ENCODE measurements at regions not wholly inside any gene's neighbourhood (a gene's known extent, or its start where the extent isn't known, plus 50 kb on each side); places are given as distances from the start of the nearest gene placed in this dataset.

DNA sequence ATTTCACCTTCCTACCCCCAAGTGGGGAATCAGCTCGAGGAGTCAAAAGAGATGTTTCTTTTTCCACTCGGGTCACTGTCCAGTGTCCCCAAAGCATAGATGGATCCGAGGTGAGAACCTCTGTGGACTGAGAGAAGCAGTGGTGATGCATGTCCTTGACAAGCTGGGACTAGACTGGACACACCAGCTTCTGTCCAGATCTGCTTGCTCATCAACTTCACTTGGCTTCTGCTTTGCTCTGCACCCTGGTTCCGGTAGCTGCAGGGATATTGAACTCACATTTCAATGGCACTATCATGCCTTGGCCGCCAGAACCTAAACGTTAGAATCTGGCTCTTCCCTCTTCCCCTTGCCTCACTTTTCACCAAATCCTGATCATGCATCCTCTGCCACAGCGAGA is 50.3 kb upstream of the CXCL12 start:
- DNase-seq = no peak

DNA sequence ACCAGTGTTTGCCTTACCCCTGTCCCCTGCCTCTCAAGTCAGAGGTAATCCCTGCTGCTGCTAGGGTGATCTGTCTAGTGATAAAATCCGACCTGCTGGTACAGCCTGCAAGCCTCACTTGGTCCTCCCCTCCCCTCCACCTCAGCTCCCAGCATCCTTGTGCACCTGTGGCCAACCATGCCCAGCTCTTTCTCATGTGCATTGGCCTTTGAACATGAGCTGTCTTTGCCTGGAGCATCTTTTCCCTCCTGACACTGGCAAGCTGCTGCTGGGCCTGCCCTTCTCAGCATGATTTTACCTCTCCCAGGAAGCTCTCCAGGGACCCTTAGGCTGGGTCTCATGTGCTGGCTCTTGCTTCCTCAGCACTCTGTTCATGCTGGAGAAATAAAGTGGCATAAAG is 51.3 kb upstream of the CXCL12 start:
- no peak for DNase-seq

DNA sequence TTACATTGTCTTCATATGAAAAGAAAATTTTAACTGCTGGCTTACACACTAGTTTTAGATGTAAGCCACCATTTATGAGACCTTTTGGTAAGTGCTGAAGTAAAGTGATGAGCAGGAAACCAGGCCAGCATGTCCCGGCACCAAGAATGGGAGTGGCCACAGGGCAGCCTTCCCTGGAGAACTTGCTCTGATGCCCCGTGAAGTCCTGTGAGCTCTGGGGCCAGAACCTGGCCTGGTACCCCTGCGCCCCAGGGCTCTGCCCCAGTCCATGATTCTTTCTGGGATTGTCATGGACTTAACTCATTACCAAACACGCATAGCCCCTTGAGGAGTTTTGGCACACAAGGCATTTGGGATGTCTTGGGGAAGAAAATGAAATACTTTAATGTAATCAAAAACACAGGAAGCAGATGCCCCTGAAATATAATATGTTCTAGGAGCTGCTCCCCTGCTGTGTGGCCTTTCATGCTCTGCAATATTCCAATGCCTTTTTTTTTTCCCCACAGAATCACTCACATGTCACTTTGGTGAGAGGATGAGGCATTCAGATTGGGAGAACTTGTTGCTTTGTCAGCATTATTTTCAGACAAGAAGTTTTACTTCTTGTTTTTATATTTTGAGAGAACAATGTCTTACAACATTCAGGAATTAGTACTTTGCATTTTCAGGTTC is 53.1 kb upstream of the CXCL12 start:
- no peak for DNase-seq

DNA sequence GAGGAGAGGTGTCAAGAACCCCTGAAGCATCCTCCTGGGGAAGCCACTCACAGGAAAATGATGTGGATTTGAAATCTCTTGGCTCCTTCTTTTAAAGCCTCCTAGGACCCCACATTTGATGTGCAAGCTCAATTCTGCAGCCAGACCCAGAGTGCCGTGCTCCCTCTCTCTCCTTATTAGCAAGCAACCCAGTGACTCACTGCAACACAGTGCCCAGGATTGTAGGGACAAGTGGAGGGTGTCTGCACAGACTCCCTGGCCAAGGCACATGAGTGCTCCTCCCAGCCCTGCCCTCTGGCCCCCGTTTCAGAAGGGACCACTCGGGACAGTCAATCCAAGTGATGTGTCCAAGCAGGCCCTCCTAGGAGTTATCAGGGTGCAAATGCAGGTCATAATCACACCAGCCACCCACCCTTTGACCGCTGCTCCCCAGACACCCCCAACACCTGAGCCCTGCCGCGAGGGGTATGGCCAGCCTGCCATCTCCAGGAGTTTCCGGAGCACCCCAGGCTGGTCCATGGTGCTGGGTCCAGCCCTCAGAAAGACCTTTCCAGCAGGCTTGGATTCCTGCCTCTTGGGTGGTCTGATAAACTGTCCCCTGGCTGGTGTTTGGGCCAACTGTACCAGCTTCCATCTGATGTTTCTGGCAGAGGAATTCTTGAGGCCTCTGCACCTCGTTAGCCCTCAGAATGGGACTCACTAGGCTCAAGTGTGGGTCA is 54.5 kb upstream of the CXCL12 start:
- DNase-seq = no peak

DNA sequence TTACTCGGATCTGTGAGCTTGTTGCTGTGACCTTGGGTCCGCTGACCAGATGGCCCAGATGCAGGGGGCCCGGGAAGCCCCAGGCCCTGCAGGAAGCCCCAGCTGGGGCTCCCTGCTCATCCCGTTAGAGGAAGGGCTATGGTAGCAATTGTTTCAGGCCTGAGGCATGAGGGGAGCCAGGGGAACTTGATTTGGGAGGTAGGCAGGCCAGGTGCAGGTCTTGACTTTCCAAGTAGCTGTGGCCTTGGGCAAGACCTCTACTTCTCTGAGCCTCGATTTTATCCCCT is 55.0 kb upstream of the CXCL12 start:
- DNase-seq = no peak

DNA sequence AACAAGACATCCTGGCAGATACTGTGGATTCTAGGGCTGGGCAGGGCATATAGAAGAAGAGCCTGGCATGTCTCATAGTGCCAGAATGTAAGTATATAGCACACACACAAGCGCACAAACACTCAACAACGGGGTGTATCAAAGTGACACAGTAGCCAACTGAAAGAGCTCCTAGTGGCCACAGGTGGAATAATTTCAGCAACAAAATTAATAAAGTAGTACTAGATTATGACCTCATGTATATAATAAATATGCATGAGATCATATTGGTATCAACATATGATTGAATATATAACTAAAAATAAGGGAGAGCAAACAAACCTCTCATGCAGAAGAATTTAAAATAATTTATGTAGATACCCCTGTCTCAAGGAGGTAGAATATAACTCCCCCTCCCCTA is 72.4 kb upstream of the CXCL12 start:
- no peak for DNase-seq

DNA sequence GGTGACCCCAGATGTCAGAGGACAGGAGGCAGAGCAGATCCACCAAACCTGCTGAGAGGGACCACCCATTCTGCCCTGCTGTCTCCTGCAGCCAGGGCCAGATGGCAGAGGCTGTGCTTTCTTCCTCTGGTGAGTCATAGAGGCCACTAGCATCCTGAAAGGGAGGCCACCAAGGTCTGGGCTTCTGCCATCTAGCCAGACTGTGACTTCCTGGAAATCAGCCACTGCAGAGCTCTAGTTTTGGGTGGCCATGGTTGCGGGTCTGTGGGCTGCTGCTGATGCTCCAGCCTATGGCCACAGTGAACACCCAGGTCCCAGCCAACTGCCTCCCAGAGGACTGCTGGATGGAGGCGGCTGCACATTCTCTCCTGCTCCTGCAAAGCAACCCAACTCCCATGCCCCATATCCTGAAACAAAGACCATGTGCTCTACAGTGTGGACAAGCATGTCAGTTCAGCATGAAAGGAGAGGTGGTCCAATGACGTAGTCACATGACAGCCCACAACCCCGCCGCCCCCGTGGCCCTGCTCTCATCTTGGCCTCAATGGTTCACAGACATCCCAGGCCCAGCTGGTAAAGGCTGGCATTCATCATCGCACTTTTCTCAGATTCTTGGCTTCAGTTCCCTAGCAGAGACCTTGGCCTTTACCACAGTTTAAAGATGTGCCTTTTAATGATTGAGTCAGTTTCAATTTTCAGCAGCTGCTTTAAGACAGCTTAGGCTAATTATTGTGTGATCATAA is 73.9 kb upstream of the CXCL12 start:
- DNase-seq = no peak

DNA sequence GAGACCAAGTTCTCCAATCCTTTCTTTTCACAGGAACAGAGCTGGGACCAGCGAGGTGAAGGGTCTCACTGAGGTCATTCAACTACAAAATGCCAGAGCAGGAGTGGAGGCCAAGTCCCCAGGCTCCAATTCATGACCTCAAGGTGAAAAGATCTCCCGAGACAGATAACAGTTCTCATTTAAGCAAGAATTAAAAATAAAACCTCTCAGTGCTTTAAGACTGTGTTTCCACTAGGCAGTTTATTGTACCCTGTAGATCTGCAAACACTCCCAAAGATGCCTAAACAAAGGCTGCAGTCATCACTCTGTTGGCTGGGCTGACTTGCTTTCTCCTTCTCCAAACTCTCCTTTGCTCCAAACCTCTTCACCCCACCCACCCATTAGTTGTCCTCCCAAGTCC is 74.8 kb upstream of the CXCL12 start:
- no peak for DNase-seq

DNA sequence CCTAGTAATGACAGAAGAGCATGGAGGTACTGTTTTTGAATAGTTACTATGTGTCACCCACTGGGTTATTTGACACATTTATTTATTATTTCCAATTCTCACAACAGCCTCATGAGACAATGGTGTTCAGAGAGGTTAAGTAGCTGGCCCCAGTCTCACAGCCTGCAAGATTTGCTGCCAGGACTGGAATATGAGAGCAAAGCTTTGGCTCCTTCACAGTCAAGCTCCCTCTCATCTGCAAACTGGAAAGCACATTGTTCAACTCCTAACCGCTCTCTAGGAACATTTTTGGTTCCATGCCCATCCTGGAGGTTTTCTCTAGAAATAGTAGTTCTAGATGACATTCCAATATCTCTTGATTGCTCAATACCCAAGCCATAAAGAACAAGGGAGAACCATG is 75.5 kb upstream of the CXCL12 start:
- DNase-seq = no peak

DNA sequence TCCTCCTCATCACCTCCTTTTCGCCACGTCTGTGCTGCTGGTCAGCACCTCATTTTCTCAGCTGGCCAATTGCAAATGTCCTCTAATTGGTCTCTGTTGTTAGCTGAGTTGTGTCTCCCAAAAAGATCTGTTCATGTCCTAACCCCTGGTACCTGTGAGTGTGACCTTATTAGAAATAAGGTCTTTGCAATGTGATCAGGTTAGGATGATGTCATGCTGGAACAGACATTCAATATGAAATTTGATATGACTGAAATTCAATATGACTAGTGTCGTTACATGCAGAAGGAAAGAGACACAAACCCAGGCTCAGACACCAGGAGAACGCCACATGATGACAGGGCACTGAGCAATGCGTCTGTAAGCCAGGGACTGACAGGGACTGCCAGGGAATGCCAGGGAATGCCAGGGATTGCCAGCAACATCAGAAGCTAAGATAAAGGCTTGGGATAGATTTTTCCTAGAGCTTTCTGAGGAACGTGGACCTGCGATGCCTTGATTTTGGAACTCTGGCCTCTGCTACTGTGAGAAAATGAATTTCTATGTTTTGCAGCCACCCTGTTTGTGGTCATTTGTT is 77.5 kb upstream of the CXCL12 start:
- no peak for DNase-seq

DNA sequence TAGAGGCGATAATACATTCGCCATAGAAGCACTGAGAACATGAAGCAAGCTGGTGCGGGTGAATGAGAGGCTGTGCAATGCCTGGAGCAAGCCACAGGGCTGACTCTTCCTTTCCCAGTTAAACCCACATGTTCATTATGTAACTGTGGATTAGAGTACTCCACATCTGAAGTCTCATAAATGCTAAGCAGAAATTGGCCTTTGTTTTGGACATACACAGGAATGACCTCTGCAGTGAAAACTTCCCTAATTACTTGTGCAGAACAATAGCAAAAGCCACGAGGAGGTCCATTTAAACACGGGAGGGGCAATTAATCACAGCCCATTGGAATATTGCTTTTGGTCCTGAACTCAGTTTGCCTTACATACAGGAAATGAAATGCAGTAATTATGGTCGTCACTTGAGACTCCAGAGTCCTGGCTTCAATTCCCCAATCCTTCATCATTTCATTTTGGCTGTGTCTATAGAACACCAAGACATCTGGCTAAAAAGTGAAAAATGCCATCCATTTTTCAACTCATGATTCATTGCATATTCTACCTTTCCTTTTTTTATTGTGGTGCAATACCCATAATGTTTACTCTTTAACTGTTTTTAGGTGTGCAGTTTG is 78.7 kb upstream of the CXCL12 start:
- DNase-seq = no peak

DNA sequence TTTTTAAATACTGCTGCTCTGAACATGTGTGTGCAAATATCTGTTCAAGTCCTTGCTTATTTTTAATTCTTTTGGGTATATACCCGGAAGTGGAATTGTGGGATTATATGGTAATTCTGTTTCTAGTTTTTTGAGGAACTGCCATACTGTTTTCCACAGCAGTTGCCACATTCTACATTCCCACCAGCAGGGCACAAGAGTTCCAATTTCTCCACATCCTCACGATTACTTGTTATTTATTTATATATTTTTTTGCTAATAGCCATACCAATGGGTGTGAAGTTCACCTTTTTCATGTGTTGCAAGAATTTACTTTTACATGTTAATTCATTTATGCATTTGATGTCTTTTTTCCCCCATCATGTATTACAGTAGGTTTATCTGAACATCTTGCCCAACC is 79.6 kb upstream of the CXCL12 start:
- DNase-seq = no peak

DNA sequence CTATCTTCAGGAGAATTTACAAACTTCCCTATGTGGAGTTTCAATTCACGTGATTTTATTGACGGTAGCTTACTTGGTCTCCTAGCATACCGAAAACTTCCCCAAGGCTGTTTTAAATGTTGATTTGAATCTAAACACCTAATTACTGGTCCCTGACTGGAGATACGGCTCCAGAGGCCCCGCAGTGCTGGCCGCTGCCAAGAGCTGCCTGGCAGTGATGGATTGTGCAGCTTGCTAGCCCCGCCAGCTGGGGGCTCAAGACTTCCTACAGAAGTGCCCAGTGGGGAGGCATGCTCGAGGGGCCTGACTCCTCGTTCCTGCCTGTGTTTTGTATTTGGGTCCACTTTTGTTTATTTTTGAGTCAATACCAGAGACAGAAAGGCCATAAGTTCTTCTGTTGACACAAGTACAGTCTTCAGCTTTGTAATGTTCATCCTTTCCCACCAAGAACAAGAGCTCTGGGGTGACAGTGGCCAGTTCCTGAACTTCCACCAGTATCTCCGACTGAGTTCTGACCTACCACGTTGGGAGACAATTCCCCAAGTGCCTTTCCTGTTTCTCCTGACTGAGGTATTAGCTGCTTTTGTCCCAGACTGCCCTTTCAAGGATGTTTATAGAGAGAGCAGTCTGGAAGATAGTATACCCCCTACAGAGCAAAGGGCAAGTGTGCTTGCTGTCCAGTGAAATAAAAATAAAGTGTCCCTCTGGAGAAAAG is 80.7 kb upstream of the CXCL12 start:
- DNase-seq = no peak

DNA sequence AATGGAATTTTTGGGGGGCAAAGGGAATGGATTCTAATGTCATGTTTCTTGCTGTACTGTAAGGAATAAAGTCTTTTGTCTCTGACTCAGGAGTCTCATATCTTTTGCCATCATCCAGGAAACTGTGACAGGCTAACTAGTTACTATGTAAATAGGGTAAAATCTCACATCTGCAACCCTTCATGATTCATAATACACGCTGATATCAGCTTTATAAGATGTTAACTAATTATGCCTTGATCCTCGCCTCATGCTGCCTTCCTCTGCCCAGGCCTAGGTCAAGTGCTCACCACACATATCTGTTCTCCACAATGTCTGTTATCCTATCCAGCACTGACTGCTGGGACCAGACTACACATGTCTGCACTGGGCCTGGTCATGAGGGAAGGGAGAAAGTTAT is 81.3 kb upstream of the CXCL12 start:
- no peak for DNase-seq

DNA sequence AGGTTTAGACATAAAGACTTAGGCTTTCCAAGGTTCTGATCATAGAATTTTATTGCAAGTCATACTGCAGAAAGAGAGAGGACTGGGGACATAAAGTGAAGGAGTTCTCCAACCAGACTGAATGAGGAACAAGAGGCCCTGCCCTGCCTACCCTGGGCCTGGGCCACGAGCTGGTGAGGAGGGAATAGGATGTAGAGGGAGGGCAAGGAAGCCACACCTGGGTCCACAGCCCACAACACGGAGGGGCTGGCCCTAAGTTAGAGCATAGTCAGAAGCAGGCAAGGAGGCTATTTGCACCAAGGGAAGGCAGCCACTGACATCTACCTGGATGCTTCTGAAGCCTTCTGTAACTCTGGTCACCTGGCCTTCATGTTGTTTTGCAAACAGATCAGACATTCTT is 82.2 kb upstream of the CXCL12 start:
- no peak for DNase-seq

DNA sequence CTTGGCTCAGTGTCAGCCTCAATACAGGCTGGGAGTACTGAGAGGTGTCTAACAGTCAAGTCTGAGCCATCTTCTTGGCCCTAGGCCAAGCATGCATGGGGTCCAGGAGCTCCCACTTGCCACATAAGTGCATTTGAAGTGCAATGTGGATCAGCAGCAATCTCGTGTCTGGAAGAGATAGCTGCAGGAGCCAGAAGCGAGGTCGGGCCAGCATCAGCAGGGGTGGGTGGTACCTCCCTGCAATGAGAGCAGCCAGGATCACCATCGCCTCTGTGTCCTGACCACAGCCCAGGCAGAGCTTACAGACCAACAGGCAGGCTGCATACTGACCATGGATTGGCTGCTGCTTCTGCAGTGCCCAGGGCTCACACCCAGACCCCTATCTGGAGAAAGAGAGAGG is 83.0 kb upstream of the CXCL12 start:
- DNase-seq = no peak

DNA sequence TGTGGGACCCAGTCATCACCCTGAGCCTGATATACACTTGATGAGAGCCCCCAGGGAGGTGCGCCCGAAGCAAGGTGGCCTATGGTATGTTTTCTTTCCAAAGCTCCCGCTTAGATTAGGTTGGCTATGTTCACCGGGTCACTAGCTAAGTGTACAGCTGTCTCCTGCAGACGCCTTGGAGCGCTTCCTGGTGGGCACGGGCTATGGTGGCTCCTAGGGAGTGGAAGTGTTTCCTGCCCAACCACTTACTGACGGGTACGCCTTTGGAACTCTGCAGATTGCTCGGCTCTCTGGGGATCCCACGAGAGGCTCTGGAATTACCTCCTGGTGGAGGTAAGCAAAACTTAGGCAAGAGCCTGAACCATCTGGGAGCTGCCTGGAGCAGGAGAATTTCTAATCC is 83.6 kb upstream of the CXCL12 start:
- DNase-seq = no peak

DNA sequence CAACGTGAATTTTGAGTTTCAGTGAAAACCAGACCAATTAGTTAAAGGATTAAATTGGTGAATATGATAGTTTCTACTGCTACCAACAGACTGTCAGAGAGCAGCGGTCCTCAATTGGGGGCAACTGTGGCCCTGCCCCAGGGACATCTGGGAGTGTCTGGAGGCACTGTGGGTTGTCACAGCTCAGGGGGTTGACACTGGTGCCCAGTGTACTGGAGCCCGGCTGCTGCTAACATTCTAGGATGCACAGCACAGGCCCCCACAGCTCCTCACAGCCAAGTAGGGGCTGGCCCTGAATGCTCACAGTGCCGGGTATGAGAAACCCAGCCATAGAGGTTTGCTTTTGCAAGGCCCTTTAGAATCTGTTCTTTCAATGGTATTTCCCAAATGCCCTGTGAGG is 84.1 kb upstream of the CXCL12 start:
- no peak for DNase-seq

DNA sequence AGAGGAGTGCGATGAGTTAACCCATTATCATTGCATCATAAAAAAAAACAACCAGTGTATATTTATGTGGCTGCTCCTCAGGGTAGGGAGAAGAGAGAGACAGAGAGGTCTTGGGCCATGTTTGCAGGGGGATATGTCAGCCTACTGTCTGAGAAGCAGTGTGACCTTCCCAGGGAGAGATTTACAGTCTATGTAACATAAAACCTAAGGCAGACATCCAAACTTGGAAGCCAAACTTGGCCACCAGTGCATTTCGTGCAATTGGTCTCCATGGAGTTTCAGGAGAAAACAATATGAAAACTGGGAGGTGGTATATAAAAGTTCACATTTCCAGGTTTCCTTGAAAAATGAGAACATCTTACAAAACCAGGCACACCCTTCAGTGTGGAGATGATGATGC is 85.9 kb upstream of the CXCL12 start:
- no peak for DNase-seq

DNA sequence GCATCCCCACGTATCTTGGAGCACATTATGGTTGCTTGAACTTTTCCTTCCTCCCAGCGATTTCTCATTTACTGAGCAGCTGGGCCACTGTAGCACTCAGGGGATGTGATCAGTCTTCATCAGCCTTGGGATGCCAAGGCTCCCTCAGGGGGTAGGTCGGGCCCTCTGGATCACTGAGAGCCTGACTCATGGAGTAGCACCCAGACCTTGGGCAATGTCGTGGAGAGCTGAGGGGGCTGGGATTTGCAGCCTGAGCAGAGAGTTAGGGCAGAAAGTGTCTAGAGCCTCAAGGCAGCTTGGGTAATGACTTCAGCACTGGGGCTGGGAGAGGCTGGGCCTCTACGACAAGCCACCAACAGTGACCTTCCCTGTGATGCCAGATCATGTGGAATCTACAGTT is 86.5 kb upstream of the CXCL12 start:
- no peak for DNase-seq

DNA sequence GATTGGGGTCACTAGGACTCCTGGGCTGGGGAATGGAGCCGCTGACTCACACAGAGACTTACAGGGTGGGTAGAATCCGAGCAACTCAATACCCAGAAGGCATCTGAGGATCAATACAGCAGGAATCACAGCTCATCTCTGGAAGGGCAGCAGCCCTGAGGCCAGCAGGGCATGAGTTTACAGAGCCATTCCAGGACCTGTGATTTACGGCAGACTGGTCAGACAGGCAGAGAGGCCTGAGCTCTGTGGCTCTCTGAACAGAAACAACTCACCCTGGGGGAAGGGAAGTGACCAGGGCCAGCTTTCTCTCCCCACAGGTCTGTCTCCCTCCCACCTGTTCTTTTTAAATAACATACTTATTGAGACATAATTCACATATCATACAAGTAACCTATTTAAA is 88.2 kb upstream of the CXCL12 start:
- no peak for DNase-seq

DNA sequence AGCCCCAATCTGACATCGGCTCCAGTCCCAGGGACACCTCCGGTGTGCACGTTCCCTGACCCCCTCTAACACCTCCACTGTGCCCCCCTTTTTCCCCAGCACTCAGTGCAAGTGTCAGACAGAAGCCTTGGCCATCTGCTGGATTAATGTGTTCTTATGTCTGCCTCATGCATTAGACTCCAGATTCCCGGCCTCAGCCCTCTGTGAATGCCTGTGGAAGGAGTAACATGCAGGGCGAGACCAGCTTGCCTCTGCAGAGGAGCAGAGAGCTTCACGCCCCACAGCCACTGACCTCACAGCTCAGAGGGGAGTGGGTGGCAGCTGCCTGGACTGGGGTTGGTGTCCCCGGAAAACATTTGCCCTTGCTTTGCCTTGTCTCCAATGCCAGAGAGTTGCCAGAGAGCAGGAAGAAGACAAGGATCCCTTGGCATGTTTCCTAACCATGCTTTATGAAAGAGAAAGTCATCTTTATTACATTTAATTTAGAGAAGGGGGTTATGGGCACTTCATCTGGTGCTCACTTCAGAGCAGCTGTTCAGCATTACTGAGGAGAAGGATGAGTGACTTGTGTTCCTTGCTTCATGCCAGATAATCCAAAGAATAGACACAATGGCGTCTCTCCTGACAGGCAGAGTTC is 91.6 kb upstream of the CXCL12 start:
- no peak for DNase-seq

DNA sequence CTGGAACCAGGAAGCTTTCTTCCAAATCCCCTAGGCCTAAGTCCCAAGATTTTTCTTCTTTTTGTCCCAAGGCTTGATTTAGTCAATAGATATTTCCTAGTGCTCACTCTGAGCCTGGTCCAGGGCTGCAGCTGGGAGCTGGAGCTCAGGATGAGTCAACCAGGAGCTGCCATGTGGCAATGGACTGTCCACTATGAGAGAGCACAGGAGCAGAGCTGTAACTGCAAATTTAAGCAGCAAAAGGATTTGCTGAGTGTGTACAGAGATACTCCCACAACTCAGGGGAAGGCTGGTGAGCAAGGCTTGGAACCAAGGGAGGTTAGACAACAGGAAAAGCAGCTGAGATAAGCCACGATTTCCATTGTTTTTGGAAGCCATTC is 92.1 kb upstream of the CXCL12 start:
- no peak for DNase-seq
